ENCODE measurements at regions not wholly inside any gene's neighbourhood (a gene's known extent, or its start where the extent isn't known, plus 50 kb on each side); places are given as distances from the start of the nearest gene placed in this dataset.

GRCh38 chr11:10358696-10359095 is 53.8 kb downstream of the ADM start:
- H3K9me3 ChIP-seq (ENCODE audit: severe bottlenecking), result no peaks in the 10 kb centered on the region
- H3K4me3 ChIP-seq (ENCODE audit: low read depth, low read length), result no peak overlapping the region
- H3K27me3 ChIP-seq (ENCODE audit: insufficient read depth, low read depth, severe bottlenecking), result no peaks in the 10 kb centered on the region
- DNase-seq, result no peak
- TF ChIP-seq CTCF (IDR thresholded peaks at IDR 0.05; ENCODE audit: low read depth, low read length), result no peak
- no peak overlapping the region for H3K27ac ChIP-seq
- H3K36me3 ChIP-seq, result no peaks in the 10 kb centered on the region

- TF ChIP-seq CTCF (IDR thresholded peaks at IDR 0.05; ENCODE audit: low read depth, low read length), result no peak
- H3K36me3 ChIP-seq, result no peaks in the 10 kb centered on the region
- DNase-seq, result no peak
- no peak overlapping the region for H3K27ac ChIP-seq
- no peak overlapping the region for H3K4me3 ChIP-seq (ENCODE audit: low read depth, low read length)
- H3K27me3 ChIP-seq (ENCODE audit: insufficient read depth, low read depth, severe bottlenecking), result no peaks in the 10 kb centered on the region
- H3K9me3 ChIP-seq (ENCODE audit: severe bottlenecking), result no peaks in the 10 kb centered on the region
Observed at GRCh38 chr11:10359171-10359570, 54.3 kb downstream of the ADM start.

- no peak for DNase-seq
- no peak for TF ChIP-seq CTCF (IDR thresholded peaks at IDR 0.05; ENCODE audit: low read depth, low read length)
- Histone ChIP-seq H3K36me3 (no peaks in the 10 kb centered on the region), H3K4me3 (ENCODE audit: low read depth, low read length) (no peak overlapping the region), H3K9me3 (ENCODE audit: severe bottlenecking) (no peaks in the 10 kb centered on the region), H3K27me3 (ENCODE audit: insufficient read depth, low read depth, severe bottlenecking) (no peaks in the 10 kb centered on the region), H3K27ac (no peak overlapping the region)
Observed at GRCh38 chr11:10360835-10361234, 56.0 kb downstream of the ADM start.

GRCh38 chr11:10365045-10365444 is 60.2 kb downstream of the ADM start:
- Histone ChIP-seq H3K9me3 (ENCODE audit: severe bottlenecking) (no peaks in the 10 kb centered on the region), H3K36me3 (no peaks in the 10 kb centered on the region), H3K27me3 (ENCODE audit: insufficient read depth, low read depth, severe bottlenecking) (no peaks in the 10 kb centered on the region), H3K27ac (no peak overlapping the region), H3K4me3 (ENCODE audit: low read depth, low read length) (no peak overlapping the region)
- no peak for TF ChIP-seq CTCF (IDR thresholded peaks at IDR 0.05; ENCODE audit: low read depth, low read length)
- no peak for DNase-seq

- TF ChIP-seq CTCF (IDR thresholded peaks at IDR 0.05; ENCODE audit: low read depth, low read length), result peak; percentile 91
- Histone ChIP-seq H3K36me3 (no peaks in the 10 kb centered on the region), H3K27ac (peak overlapping the region; percentile 46), H3K9me3 (ENCODE audit: severe bottlenecking) (no peaks in the 10 kb centered on the region), H3K4me3 (ENCODE audit: low read depth, low read length) (no peak overlapping the region), H3K27me3 (ENCODE audit: insufficient read depth, low read depth, severe bottlenecking) (no peaks in the 10 kb centered on the region)
- DNase-seq, result peak; percentile 97
Observed at GRCh38 chr11:10366568-10367331, 61.9 kb downstream of the ADM start.
